DND-41 (cell line): ENCODE measurements at regions not wholly inside any gene's neighbourhood (a gene's known extent, or its start where the extent isn't known, plus 50 kb on each side); places are given as distances from the start of the nearest gene placed in this dataset.

Source experiments
- EZH2 ChIP-seq: IDR thresholded peaks from 3 replicates; pipeline ENCODE4 v1.6.1; 2012; ENCODE audit warnings: borderline replicate concordance, low read depth, mild to moderate bottlenecking, moderate library complexity, low read length, inconsistent platforms; ENCODE audit not compliant: severe bottlenecking
- TF ChIP-seq, protein P1 (sequence below): IDR thresholded peaks from 2 replicates; pipeline ENCODE4 v1.5.1; 2012; ENCODE audit warnings: borderline replicate concordance, low read length, moderate library complexity, mild to moderate bottlenecking; ENCODE audit not compliant: poor library complexity, severe bottlenecking; ENCODE audit errors: extremely low read depth

DNA sequence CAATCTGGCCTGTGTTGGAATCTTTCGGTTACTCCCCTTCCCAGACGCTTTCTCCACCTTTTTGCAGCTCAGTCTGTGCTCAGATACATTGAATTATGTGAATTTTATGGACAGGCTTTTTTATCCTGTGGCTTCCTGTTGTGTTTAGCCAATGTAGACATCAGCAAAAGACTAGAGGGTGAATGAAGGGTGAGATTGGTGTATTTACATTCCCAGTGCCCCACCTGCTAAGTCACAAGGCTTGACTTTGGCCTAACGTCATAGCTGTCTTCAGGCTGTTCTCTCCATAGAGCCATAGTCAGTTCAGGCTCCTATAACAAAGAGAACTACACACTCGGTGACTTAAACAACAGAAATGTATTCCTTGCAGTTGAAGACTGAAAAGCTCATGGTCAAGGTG lies 97.5 kb upstream of the FSHB start:
- TF ChIP-seq, protein P1, sequence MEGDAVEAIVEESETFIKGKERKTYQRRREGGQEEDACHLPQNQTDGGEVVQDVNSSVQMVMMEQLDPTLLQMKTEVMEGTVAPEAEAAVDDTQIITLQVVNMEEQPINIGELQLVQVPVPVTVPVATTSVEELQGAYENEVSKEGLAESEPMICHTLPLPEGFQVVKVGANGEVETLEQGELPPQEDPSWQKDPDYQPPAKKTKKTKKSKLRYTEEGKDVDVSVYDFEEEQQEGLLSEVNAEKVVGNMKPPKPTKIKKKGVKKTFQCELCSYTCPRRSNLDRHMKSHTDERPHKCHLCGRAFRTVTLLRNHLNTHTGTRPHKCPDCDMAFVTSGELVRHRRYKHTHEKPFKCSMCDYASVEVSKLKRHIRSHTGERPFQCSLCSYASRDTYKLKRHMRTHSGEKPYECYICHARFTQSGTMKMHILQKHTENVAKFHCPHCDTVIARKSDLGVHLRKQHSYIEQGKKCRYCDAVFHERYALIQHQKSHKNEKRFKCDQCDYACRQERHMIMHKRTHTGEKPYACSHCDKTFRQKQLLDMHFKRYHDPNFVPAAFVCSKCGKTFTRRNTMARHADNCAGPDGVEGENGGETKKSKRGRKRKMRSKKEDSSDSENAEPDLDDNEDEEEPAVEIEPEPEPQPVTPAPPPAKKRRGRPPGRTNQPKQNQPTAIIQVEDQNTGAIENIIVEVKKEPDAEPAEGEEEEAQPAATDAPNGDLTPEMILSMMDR: no peak
- TF ChIP-seq EZH2: no peak
